Neural progenitor cell (in vitro differentiated cells): ENCODE measurements at regions not wholly inside any gene's neighbourhood (a gene's known extent, or its start where the extent isn't known, plus 50 kb on each side); places are given as distances from the start of the nearest gene placed in this dataset.

Experiments used
- EZH2 ChIP-seq: fragments of 200-600 bp; sonication (generic); IDR thresholded peaks from 2 replicates; pipeline ENCODE4 v1.6.1; 2017; ENCODE audit warnings: antibody characterized with exemption, mild to moderate bottlenecking, moderate library complexity
- EZH2phosphoT487 ChIP-seq: fragments of 200-600 bp; sonication (generic); IDR thresholded peaks from 2 replicates; pipeline ENCODE4 v1.6.1; 2017; ENCODE audit warnings: antibody characterized with exemption
- TF ChIP-seq, protein P1 (sequence below): fragments of 200-600 bp; sonication (generic); IDR thresholded peaks from 2 replicates; pipeline ENCODE4 v1.5.1; 2017; ENCODE audit warnings: antibody characterized with exemption, mild to moderate bottlenecking

DNA sequence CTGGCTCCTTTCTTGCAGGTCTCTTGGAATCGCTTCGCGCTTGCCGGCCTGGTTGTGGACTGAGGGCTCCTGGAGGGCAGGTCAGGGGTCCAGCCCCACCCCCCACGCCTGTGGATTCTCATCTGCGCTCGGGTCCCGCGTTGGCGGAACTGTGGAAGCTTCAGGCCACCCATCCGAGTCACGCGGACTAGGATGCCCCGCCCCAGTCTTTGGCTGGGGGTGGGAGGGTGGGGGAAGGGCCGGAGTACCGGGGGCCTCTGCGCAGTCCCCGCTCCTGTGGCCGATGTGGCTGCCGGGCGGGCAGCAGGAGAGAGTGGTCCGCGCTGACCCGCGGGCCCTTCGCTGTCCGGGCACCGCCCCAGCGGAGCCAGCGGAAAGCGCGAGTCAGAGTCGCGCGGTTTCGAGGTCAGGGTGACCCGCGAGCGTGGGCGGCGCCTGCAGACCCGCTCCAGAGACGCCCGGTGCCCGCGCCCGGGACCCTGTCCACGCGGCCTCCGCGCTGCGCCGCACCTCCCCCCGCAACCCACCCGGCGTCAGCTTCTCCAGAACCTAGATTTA lies 114.2 kb downstream of the KLF13 start:
- TF ChIP-seq, protein P1, sequence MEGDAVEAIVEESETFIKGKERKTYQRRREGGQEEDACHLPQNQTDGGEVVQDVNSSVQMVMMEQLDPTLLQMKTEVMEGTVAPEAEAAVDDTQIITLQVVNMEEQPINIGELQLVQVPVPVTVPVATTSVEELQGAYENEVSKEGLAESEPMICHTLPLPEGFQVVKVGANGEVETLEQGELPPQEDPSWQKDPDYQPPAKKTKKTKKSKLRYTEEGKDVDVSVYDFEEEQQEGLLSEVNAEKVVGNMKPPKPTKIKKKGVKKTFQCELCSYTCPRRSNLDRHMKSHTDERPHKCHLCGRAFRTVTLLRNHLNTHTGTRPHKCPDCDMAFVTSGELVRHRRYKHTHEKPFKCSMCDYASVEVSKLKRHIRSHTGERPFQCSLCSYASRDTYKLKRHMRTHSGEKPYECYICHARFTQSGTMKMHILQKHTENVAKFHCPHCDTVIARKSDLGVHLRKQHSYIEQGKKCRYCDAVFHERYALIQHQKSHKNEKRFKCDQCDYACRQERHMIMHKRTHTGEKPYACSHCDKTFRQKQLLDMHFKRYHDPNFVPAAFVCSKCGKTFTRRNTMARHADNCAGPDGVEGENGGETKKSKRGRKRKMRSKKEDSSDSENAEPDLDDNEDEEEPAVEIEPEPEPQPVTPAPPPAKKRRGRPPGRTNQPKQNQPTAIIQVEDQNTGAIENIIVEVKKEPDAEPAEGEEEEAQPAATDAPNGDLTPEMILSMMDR: no peak
- no peak for TF ChIP-seq EZH2
- no peak for TF ChIP-seq EZH2phosphoT487
